ENCODE measurements at regions not wholly inside any gene's neighbourhood (a gene's known extent, or its start where the extent isn't known, plus 50 kb on each side); places are given as distances from the start of the nearest gene placed in this dataset.

DNA sequence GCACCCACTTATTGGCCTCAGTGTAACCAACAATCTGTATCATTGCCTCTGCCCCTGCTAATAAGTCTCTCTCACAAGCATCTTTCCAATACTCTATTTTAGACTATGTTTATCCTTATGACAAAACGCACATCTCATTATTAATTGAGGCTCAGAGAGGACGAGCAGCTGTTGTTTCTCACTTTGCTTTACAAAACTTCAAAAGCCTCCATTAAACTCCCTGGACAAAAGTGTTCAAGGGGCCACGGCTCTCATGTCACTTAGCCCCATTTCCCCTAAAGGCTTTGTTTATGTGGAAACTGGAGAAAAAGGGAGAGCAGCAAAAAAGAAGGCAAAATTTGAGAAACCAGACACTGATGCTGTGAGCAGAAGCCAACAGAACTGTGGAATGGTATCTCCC is 180.0 kb upstream of the LNX1 start:
- Histone ChIP-seq H3K27ac (ENCODE audit: low read depth, low read length) (no peak overlapping the region), H3K4me3 (ENCODE audit: low read length in 3 of 3) (no peak overlapping the region), H3K27me3 (ENCODE audit: control insufficient read depth in 3 of 3, insufficient read depth in 3 of 3, low read length in 3 of 3) (no peaks in the 10 kb centered on the region), H3K9ac (ENCODE audit: low read depth in 1 of 3, low read length in 3 of 3) (no peak overlapping the region), H3K9me3 (ENCODE audit: control insufficient read depth in 3 of 3, low read length in 3 of 3) (no peaks in the 10 kb centered on the region), H3K36me3 (ENCODE audit: control insufficient read depth in 3 of 3, insufficient read depth in 3 of 3, low read length in 3 of 3) (no peaks in the 10 kb centered on the region), H3K4me1 (ENCODE audit: control insufficient read depth in 3 of 3, insufficient read depth in 3 of 3, low read length in 3 of 3) (no peaks in the 10 kb centered on the region)

DNA sequence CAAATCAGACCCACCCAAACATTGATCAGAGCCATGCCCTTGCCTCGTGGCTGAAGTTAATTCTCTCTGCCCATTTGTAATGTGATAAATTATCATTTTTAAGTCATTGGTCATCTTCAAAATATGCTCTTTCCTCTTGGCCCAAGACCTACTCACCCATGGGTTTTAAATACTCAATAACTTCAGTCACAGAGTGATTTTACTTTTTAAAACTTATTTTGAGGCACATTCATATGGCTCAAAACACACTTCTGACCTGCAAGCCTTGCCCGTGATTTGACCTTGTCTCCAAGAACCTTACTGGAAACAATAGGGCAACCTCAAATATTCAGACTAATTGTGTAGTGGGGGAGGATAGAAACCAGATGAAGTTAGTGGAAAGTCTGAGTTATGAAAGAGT is 176.2 kb upstream of the LNX1 start:
- Histone ChIP-seq H3K4me3 (ENCODE audit: low read length in 3 of 3) (no peak overlapping the region), H3K9me3 (ENCODE audit: control insufficient read depth in 3 of 3, low read length in 3 of 3) (no peaks in the 10 kb centered on the region), H3K27me3 (ENCODE audit: control insufficient read depth in 3 of 3, insufficient read depth in 3 of 3, low read length in 3 of 3) (no peaks in the 10 kb centered on the region), H3K9ac (ENCODE audit: low read depth in 1 of 3, low read length in 3 of 3) (no peak overlapping the region), H3K27ac (ENCODE audit: low read depth, low read length) (no peak overlapping the region), H3K4me1 (ENCODE audit: control insufficient read depth in 3 of 3, insufficient read depth in 3 of 3, low read length in 3 of 3) (no peaks in the 10 kb centered on the region), H3K36me3 (ENCODE audit: control insufficient read depth in 3 of 3, insufficient read depth in 3 of 3, low read length in 3 of 3) (no peaks in the 10 kb centered on the region)

DNA sequence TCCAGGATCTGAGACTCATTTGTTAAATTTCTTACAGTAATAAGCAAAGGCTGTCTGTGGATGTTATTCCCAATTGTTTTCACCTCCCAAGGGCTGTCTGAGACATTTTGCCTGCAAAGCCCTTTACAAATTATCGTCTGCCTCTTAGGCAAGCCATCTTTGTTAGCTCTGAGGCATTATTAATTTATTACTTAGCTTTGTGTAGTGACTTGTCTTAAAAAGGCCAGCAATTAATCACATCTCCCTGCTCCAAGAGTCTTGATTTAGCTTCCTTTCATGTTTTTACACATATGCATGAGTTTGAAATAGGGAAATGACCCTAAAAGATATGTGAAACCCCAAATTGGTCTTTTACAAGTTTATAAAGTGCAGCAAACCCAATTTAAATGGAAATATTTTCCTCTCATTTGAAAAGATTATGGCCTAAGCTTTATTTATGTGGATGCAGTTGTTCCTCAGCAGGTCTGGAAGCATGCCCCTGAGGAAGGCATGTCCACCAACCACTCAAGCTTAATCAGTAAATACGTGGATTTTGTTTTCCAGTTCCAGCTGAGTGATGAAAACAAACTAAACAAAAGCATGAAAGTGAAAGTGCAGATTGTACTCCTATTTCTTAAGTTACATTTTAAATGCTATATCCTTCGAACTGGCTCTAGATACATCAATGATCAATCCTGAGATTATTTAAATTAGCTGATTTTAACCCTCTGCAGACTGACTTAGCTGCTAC is 173.6 kb upstream of the LNX1 start:
- H3K27ac ChIP-seq (ENCODE audit: low read depth, low read length): no peak overlapping the region

DNA sequence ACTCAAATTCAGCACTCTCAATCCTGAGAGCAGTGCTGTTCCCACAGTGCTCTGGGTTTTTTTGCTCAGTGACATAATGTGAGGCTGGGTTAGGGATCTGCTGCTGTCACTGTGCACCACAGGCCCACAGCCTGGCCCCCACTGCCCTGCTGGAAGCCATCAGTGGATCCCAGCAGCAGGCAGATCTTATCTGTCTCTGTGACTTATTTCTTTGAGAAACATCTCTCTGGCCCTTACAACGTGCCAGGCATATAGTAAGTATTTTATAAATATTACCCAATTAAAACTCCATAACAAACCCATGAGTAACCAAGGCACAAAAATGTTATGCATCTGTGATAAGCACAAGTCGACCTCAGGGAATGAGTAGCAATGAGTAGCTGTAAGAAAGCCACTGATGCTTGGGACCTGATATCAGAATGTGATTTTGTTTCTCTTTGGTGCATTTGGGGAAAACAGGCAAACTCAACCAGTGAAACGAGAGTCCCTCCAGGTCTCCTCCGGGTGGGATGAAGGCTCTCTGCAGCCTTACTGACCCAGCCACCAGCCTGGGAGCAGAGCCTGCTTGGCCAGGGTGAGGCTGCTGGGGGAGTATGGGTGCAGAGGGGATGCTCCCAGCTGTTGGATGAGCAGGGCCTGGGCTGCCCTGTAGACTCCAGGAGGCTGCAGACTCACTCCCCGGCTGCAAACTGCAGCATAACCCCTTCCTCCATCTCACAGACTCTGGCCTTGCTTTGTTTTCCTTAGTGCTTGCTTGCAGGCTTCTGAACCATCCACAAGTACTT is 172.7 kb upstream of the LNX1 start:
- Histone ChIP-seq H3K9me3 (ENCODE audit: control insufficient read depth in 3 of 3, low read length in 3 of 3) (no peaks in the 10 kb centered on the region), H3K36me3 (ENCODE audit: control insufficient read depth in 3 of 3, insufficient read depth in 3 of 3, low read length in 3 of 3) (no peaks in the 10 kb centered on the region), H3K9ac (ENCODE audit: low read depth in 1 of 3, low read length in 3 of 3) (no peak overlapping the region), H3K27me3 (ENCODE audit: control insufficient read depth in 3 of 3, insufficient read depth in 3 of 3, low read length in 3 of 3) (no peaks in the 10 kb centered on the region), H3K27ac (ENCODE audit: low read depth, low read length) (no peak overlapping the region), H3K4me1 (ENCODE audit: control insufficient read depth in 3 of 3, insufficient read depth in 3 of 3, low read length in 3 of 3) (no peaks in the 10 kb centered on the region), H3K4me3 (ENCODE audit: low read length in 3 of 3) (no peak overlapping the region)

More for the DNA sequence above, 173.6 kb upstream of the LNX1 start:
- H3K4me3 ChIP-seq (ENCODE audit: low read length in 3 of 3): no peak overlapping the region
- no peaks in the 10 kb centered on the region for H3K9me3 ChIP-seq (ENCODE audit: control insufficient read depth in 3 of 3, low read length in 3 of 3)
- H3K36me3 ChIP-seq (ENCODE audit: control insufficient read depth in 3 of 3, insufficient read depth in 3 of 3, low read length in 3 of 3): no peaks in the 10 kb centered on the region
- no peaks in the 10 kb centered on the region for H3K4me1 ChIP-seq (ENCODE audit: control insufficient read depth in 3 of 3, insufficient read depth in 3 of 3, low read length in 3 of 3)
- H3K9ac ChIP-seq (ENCODE audit: low read depth in 1 of 3, low read length in 3 of 3): no peak overlapping the region
- no peaks in the 10 kb centered on the region for H3K27me3 ChIP-seq (ENCODE audit: control insufficient read depth in 3 of 3, insufficient read depth in 3 of 3, low read length in 3 of 3)

DNA sequence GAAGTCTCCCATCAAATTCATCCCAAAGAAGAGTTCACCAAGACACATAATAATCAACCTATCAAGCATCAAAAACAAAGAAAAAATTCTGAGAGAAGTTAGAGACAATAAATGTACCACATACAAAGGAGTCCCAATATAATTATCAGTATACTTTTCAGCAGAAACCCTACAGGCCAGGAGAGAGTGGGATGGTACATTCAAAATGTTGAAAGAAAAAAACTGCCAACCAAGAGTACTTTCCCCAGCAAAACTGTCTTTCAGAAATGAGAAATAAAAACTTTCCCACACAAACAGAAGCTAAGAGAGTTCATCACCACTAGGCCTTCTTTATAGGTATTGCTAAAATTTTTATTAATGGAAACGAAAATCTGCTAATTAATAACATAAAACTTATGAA is 164.4 kb upstream of the LNX1 start:
- Histone ChIP-seq H3K4me3 (ENCODE audit: low read length in 3 of 3) (no peak overlapping the region), H3K9me3 (ENCODE audit: control insufficient read depth in 3 of 3, low read length in 3 of 3) (peaks cover 0 to 3% (median 0%) of the 10 kb centered on the region in 3 donors), H3K36me3 (ENCODE audit: control insufficient read depth in 3 of 3, insufficient read depth in 3 of 3, low read length in 3 of 3) (no peaks in the 10 kb centered on the region), H3K27ac (ENCODE audit: low read depth, low read length) (no peak overlapping the region), H3K9ac (ENCODE audit: low read depth in 1 of 3, low read length in 3 of 3) (no peak overlapping the region), H3K4me1 (ENCODE audit: control insufficient read depth in 3 of 3, insufficient read depth in 3 of 3, low read length in 3 of 3) (no peaks in the 10 kb centered on the region), H3K27me3 (ENCODE audit: control insufficient read depth in 3 of 3, insufficient read depth in 3 of 3, low read length in 3 of 3) (no peaks in the 10 kb centered on the region)

DNA sequence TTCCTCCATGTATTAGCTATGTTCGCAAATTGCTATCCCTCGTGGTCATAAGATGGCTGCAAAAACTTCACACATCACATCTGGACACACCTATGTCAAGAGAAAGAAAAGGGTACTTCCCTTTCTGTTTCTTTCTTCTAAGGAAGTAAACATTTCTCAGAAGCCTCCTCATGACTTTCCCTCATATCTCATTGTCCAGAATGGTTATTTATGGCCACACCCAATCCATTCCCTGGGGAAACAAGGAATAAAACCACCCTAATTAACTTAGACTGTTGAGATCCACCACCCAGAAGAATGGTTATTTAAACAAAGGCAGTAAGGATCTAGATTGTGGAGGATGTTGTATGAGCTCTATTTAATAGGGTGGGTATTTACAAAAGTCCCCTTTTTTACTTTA is 160.8 kb upstream of the LNX1 start:
- Histone ChIP-seq H3K27ac (ENCODE audit: low read depth, low read length) (no peak overlapping the region), H3K4me1 (ENCODE audit: control insufficient read depth in 3 of 3, insufficient read depth in 3 of 3, low read length in 3 of 3) (no peaks in the 10 kb centered on the region), H3K27me3 (ENCODE audit: control insufficient read depth in 3 of 3, insufficient read depth in 3 of 3, low read length in 3 of 3) (peaks cover 0 to 6% (median 0%) of the 10 kb centered on the region in 3 donors), H3K36me3 (ENCODE audit: control insufficient read depth in 3 of 3, insufficient read depth in 3 of 3, low read length in 3 of 3) (no peaks in the 10 kb centered on the region), H3K4me3 (ENCODE audit: low read length in 3 of 3) (no peak overlapping the region), H3K9me3 (ENCODE audit: control insufficient read depth in 3 of 3, low read length in 3 of 3) (peaks cover 0 to 3% (median 0%) of the 10 kb centered on the region in 3 donors), H3K9ac (ENCODE audit: low read depth in 1 of 3, low read length in 3 of 3) (no peak overlapping the region)

DNA sequence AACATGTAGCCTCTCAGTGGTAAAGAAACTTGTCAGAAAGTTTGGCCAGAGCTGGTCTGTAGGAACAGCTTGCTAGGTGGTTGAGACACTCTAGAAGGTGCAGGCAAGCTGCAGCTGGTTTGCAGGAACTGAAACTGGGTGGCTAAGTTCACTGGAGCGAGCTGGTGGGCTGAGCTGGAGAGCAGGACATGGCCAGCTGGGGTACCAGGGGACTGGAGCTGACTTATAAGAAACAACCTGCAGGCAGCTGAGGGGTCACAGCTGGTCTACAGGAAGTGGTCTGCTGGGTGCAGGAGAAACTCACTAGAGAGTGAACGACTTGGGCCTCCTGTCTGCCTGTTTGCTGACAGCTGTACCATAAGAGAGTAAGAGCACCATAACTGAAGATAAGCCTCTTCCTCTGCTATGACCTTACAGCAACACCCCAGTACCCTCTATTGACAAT is 157.1 kb upstream of the LNX1 start:
- Histone ChIP-seq H3K4me3 (ENCODE audit: low read length in 3 of 3) (no peak overlapping the region), H3K9me3 (ENCODE audit: control insufficient read depth in 3 of 3, low read length in 3 of 3) (no peaks in the 10 kb centered on the region), H3K36me3 (ENCODE audit: control insufficient read depth in 3 of 3, insufficient read depth in 3 of 3, low read length in 3 of 3) (no peaks in the 10 kb centered on the region), H3K9ac (ENCODE audit: low read depth in 1 of 3, low read length in 3 of 3) (no peak overlapping the region), H3K27me3 (ENCODE audit: control insufficient read depth in 3 of 3, insufficient read depth in 3 of 3, low read length in 3 of 3) (peaks cover 0 to 9% (median 0%) of the 10 kb centered on the region in 3 donors), H3K4me1 (ENCODE audit: control insufficient read depth in 3 of 3, insufficient read depth in 3 of 3, low read length in 3 of 3) (no peaks in the 10 kb centered on the region), H3K27ac (ENCODE audit: low read depth, low read length) (no peak overlapping the region)

DNA sequence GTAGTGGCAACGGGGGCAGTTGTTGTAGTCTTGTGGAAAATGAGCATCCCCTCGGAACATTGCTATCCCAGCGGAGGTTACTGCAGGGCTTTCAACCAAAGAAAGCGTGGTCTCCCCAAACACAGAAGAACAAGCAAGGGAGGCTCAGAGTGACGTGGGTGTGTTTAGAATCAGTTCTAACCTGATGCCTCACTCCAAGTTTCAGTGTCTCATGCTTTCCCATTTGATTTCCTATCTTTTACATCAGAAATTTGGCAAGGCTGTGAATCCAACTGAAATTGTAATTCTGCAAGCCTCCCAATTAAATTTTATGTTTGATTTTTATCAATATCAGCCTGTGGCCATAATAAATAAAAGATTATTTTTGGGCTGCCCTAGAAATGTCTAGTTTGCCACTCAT is 156.1 kb upstream of the LNX1 start:
- Histone ChIP-seq H3K9ac (ENCODE audit: low read depth in 1 of 3, low read length in 3 of 3) (no peak overlapping the region), H3K9me3 (ENCODE audit: control insufficient read depth in 3 of 3, low read length in 3 of 3) (no peaks in the 10 kb centered on the region), H3K36me3 (ENCODE audit: control insufficient read depth in 3 of 3, insufficient read depth in 3 of 3, low read length in 3 of 3) (no peaks in the 10 kb centered on the region), H3K4me1 (ENCODE audit: control insufficient read depth in 3 of 3, insufficient read depth in 3 of 3, low read length in 3 of 3) (no peaks in the 10 kb centered on the region), H3K27me3 (ENCODE audit: control insufficient read depth in 3 of 3, insufficient read depth in 3 of 3, low read length in 3 of 3) (peaks cover 0 to 9% (median 0%) of the 10 kb centered on the region in 3 donors), H3K27ac (ENCODE audit: low read depth, low read length) (no peak overlapping the region), H3K4me3 (ENCODE audit: low read length in 3 of 3) (no peak overlapping the region)

DNA sequence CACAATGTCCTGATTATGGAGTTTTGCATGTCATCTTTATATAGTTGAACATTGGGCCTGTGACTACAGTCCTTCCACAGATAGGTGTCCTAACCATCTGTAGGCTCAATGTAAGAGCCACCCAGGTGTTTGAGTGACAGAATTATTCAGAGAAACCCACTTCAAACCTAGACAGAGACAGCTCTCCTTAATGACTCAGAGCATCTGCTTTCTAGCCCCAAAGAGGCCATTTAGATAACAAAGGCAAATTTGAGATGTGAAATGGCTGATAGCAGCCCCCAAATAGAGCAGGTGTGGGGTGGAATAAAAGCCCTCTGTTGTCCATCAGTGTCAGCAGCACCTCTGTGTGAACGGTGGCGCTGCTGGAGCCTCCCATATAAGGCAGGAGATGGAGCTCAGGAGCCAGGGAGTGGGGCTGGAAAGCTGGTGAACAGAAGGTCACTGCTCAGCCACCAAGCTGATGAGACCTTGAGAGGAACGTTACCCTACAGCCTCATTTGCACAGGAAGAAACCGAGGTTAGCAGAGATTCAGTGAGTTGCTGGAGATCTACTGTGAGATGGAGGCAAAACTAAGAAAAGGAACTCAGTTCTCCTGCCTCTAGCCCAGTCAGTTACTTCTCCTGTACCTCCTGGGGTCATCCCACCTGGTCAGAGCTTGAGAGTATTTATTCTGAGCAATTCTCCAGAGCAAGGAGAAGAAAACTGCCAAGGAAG is 153.3 kb upstream of the LNX1 start:
- Histone ChIP-seq H3K27ac (ENCODE audit: low read depth, low read length) (no peak overlapping the region), H3K9me3 (ENCODE audit: control insufficient read depth in 3 of 3, low read length in 3 of 3) (no peaks in the 10 kb centered on the region), H3K9ac (ENCODE audit: low read depth in 1 of 3, low read length in 3 of 3) (no peak overlapping the region), H3K36me3 (ENCODE audit: control insufficient read depth in 3 of 3, insufficient read depth in 3 of 3, low read length in 3 of 3) (no peaks in the 10 kb centered on the region), H3K4me1 (ENCODE audit: control insufficient read depth in 3 of 3, insufficient read depth in 3 of 3, low read length in 3 of 3) (no peaks in the 10 kb centered on the region), H3K27me3 (ENCODE audit: control insufficient read depth in 3 of 3, insufficient read depth in 3 of 3, low read length in 3 of 3) (peaks cover 0 to 9% (median 0%) of the 10 kb centered on the region in 3 donors), H3K4me3 (ENCODE audit: low read length in 3 of 3) (no peak overlapping the region)

Data from skeletal muscle tissue (tissue), 3 donors.